ENCODE measurements at regions not wholly inside any gene's neighbourhood (a gene's known extent, or its start where the extent isn't known, plus 50 kb on each side); places are given as distances from the start of the nearest gene placed in this dataset.
"Not testable (repeated sequence)": the region's sequence is repeated elsewhere in the genome, so short reads cannot be mapped to it uniquely, and the experiment has no call there.

DNA sequence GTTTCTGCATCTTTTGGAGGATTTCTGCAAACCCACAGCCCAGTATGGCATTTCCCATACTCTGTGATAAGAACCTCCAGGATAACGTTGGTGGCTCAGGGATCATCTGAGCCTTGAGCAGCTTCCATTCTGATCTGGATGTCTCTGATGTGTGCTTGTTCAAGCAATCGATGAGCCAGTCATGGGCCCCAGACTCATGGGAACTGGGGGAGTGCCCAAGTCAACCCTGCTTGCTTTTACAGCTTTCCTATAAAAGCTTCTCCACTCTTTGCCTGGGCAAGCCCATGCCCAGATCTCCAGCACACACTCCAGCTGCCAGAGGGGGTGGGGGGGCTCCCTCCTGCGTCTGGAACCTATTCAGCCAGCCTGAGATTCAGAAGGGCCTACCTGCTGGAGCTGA is 207.6 kb upstream of the PLGLB2 start:
- not testable (repeated sequence) for DNase-seq (ENCODE audit: low spot score)

DNA sequence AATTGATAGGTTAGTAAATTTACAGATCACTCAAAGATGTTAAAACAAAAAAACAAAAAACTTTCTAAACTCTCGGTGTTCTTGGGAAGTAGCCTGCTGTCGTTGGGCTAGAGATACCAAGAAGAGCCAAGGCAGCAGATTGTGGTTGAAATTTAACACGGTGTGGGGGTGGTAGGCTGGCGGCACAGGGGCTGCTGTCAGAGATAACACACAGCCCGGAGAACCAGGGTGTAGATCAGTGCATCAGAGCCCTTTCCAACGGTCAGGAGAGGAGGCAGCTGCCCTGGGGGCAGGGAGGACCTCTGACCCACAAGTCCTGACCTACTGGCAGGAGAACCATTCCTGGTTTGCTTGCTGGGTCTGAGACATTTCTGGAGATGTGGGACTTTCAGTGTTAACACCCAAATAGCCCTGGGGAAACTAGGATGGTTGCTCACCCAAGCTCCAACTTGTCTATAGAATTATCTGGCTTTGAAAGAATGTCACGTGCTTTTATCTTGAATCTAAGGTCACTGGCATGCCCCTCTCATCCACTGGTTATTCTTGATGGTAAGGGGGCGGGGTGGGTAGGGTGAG is 205.2 kb upstream of the PLGLB2 start:
- DNase-seq (ENCODE audit: low spot score): not testable (repeated sequence)

DNA sequence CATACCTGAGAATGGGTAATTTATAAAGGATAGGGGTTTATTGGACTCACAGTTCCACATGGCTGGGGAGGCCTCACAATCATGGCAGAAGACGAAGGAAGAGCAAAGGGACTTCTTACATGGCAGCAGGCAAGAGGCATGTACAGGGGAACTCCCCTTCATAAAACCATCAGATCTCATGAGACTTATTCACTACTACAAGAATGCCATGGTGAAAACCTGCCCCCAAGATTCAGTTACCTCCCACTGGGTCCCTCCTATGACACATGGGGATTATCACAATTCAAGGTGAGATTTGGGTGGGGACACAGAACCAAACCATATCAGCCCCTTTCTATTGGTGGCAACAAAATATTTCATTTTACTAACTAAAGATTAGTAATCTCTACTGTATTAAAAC is 204.1 kb upstream of the PLGLB2 start:
- not testable (repeated sequence) for DNase-seq (ENCODE audit: low spot score)

DNA sequence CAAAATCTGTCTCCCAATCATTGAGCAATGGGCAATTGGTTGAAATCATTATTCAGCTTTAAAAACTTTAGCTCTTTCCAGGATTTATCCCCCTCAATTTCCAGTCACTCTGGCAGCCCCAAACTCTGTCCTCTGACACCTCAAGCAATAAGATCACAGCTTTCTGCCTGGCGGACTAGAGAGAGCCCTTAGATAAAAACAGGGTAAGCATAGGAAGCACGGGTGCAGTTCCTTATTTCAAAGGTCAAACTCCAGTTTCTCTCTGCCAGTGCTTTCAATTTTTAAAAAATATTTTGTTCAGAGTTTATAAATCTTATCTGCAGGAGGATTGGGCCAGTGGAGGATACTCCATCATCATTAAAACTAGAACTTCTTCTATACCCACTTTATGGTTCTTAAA is 200.8 kb upstream of the PLGLB2 start:
- not testable (repeated sequence) for DNase-seq (ENCODE audit: low spot score)

DNA sequence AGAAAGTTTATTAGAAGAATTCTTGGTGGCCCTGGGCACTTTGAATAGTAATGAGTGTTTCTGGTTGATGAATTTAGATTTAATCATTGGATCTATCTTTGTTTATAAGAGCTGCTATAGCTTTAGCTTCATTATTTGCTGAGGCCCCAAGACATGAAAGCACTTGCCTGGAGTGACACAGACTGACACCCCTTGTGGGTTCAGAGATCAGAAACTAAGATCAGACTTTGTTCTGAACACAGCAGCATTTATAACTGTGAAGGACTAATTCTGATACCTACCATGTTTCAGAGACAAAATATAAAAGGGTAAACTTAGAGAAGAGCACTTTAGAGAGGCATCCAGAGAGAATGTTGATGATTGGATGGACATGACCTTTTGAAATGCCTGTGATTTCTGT is 199.9 kb upstream of the PLGLB2 start:
- DNase-seq (ENCODE audit: low spot score): not testable (repeated sequence)

DNA sequence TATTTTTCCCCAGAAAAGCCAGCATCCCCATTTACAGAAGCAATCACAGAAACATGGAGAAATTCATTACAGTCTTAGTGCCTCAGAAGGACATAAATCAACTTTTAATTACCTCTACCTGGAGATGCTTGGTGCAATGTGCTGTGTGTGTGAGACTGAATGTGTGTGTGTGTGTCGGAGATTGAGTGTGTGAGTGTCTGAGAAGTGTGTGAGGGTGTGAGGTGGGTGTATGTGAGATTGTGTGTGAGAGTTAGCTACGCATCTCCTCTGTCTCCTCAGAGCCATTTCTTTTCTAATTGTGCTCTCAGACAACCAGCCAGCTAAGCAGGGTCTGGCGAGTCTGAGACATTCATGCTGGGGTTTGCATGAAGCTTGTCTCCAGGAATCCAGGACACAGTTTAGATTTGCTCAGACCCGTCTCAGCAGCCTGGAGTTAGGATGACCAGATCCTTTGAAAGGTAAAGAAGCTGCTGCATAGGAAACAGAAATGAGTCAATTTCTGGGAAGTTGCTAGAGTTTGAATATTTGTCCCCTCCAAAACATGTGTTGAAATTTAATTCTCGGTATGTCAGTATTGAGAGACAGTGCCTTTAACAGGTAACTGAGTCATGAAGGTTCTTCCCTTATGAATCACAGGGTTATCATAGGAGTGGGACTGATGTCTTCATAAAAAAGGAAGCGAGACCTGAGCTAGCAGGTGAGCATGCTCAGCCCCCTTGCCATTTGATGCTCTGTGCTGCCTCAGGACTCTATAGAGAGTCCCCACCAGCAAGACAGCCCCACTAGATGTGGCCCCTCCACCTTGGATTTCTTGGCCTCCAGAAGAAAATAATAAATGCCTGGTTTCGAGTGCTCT is 199.0 kb upstream of the PLGLB2 start:
- not testable (repeated sequence) for DNase-seq (ENCODE audit: low spot score)

DNA sequence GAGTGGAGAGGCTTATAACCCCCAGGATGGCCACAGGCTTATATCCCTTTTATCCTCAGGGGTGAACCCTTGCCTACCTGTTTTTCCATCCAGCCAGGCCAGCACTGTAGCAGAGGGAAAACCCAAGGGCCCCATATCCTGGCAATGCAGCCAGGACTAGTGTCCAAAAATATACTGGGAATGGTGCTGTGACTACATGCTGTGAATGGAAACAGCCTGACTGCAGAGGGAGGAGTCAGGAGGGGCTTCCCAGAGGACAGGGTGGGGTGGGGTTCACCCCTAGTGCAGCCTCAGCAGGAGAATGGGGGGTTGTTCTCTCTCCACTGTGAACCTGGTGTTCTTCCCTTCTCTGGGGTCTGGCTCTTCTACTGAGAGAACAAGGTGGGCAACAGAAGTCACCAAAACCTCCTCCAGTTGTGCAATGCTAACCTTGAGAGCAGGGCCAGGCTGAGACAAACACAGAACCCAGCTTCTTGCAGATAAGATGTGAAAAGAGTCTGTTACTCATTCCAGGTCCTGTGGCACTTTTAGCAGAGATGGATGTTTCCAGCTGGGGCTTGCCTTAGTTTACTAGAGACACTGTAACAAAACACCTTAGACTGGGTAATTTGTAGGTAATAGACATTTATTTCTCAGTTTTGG is 198.2 kb upstream of the PLGLB2 start:
- DNase-seq (ENCODE audit: low spot score): not testable (repeated sequence)

DNA sequence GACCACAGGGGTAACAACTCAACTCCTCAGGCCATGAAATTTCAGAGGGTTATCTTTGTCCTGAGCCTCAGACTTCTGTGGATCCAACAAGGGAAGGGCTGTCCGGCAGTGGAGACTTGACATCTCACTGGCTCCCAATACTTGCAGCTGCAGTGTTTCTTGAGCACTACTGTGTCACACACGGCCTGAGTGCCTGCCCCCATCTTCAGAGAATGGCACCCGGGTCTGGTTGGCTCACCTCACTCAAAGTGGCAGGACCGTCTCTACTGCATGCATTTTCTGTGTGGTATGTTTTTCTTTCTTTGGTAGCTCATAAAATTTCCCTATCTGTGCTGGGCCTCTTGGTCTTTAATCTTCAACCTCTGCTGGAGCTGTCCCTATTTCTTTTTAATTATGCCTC is 193.2 kb upstream of the PLGLB2 start:
- DNase-seq (ENCODE audit: low spot score): not testable (repeated sequence)

DNA sequence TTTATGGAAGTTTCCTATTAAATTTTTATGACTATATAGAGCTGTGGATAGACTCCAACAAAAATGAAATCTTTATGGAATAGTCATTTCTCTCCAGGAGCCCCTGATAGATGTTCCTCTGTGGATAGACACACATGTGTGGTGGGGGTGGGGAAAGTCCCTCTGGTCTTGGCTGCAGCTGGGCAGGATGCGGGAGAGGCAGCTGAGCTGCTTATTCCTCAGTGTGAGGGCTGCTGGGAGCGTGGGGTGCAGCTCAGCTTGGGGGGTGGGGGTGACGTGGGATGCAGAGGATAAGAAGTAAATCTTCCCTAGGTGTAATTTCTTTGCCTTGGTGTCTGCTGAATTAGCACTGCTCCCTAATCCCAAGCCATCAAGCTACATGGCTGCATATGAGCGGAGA is 192.8 kb upstream of the PLGLB2 start:
- DNase-seq (ENCODE audit: low spot score): not testable (repeated sequence)

DNA sequence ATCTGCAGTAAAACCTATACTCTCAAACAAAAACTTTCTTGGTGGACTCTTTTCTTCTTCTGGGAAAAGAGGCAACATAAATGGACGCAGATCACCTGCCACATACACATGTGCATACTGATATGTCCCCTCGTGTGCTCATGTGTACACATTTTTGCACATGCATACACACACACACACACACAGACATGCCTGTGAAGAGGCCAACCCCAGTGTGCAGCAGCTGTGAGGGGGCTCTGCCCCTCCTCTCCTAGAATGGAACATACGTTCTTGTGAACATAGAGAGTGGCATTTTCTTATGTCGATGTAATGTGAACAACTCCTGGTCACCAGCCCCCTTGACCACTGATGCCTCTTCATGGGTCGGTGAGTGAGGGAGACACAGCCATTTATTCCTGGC is 188.9 kb upstream of the PLGLB2 start:
- not testable (repeated sequence) for DNase-seq (ENCODE audit: low spot score)

DNA sequence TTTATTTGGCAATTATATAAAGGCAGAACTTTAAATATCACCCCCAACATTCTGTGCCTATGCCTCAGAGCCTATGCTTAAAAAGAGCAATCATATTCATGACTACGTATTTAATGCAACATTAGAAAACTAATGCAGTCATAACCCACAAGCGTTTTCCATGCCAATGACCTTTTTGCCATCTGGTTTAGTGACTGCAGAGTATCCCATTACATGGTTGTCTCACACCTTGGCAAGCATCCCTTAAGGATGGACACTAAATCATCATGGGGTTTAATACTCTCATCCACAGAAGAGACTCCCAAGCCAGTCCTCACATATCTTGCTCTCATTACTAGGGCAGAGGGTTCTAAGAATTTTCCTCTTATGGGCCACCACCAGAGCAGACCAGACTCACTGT is 188.2 kb upstream of the PLGLB2 start:
- not testable (repeated sequence) for DNase-seq (ENCODE audit: low spot score)

DNA sequence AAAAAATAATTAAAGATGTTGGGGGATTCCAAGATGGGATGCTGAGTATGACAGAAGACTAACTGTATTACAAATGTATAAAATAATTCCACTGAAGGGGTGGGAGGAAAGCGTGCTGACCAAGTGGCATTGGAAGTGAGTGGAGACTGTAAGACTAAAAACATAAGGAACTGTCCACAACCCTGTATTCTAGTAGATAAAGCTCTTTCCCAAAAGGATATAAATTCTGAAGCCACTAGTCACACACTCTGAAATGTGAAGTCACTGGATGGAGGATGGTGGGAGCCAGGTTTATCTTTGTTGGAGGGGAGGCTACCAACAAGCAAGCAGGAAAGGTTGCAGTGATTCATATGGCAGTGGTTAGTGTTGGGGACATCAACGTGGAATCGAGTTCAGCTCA is 182.8 kb upstream of the PLGLB2 start:
- not testable (repeated sequence) for DNase-seq (ENCODE audit: low spot score)

DNA sequence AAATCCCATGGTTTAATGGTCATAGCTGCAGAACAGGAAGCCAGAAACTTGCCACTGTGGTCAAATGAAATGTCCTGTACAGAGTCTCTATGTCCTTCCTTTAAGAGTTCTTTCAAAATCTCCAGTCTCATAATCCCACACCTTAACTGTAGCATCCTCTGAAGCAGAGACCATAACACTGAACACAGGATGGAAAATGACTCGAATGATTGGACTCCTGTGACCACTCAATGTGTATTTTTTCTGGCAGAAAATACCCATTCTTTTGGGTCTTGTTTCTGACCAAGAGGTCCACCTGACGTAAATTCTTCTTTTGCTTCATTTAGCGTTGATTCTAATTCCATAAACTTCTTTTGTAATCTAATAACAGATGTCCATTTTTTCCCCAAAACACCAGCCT is 181.4 kb upstream of the PLGLB2 start:
- DNase-seq (ENCODE audit: low spot score): not testable (repeated sequence)

DNA sequence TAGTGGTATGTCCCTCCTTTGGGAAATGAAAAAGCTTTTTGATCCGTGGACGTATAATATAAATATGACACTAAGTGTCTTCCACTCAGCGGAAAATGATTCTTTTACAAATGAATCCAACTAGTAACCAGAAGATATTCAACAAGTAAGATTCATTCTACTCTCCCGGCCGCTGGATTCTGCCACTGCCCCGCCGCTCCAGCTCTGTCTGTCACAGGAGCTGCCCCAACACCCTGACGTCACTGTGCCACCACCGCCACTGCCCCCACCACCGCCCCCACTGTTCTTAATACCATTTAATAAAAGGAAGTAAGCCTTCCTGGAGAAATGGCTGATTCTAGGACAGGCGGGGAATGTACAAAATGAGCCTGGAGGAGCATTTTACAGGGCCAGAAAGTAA is 180.8 kb upstream of the PLGLB2 start:
- DNase-seq (ENCODE audit: low spot score): not testable (repeated sequence)

DNA sequence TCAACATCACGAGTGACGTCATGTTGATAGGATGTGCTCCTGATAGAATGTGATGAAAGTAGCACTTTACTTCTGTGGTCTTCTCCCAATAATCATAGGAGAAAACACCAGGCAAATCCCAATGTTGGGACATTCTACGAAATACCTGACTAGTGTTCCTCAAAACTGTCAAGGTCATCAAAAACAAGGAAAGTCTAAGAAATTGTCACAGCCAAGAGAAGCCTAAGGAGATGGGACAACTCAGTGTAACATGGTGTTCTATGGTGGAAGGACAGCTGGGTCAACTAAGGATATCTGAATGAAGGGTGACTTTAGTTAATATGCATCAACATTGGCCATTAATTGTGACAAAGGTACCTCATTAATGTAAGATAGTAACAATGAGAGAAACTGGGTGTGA is 180.0 kb upstream of the PLGLB2 start:
- DNase-seq (ENCODE audit: low spot score): not testable (repeated sequence)

DNA sequence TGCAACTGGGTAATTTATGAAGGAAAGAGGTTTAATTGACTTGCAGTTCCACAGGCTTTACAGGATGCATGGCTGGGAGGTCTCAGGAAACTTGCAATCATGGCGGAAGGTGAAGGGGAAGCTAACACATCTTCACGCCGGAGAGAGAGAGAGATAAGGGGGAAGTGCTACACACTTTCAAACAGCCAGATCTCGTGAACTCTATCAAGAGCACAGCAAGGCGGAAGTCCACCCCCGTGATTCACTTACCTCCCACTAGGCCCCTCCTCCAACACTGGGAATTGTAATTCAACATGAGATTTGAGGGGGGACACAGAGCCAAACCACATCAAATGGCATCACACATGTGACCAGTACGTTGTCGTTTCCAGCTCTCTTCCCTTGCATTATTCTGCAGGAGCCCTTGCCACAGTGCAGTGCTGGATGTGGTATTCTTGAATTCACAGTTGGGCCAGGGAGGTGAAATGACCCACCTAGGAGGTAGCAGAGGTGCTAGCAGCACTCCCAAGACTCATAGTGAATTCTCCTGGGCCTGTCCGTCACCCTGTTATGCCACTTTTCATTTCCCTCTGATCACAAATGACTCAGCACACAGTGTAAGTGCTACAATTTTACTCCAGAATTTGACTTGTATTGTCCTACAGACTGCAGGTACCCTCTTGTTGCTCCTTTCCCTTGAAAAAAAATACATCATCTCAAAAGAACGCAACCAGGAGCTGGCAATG is 179.2 kb upstream of the PLGLB2 start:
- DNase-seq (ENCODE audit: low spot score): not testable (repeated sequence)

DNA sequence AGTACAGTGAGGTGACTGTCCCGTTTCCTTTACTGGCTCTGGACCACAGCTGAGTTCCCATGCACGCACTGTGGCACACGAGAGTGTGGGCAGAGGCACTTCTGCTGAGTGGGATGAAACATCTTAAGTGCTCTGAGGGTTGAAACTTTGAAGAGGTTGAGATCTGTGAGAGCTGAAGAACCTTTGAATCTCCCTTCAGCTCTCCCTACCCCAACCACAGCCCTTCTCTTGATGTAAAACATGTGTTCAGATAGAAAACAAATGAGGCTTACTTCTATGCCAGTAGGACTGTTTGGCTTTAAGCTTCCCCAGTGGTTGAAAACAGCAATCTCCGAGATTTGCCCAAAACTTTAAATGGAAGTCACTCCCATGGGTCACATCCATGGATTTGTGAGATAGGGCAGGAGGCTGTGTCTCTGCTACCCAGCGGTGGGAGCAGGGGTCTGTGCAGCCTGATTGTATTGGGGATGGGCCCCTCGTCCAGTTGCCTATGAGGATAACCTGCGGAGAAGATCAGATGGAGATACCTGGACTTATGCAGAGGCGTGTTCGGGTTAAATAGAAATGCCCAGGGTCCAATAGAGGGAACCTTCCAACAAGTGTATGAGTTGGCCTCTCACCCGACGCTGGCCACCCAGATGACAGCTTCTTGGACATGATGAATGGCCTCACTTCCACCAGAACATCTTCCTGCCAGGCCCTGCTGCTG is 178.0 kb upstream of the PLGLB2 start:
- not testable (repeated sequence) for DNase-seq (ENCODE audit: low spot score)

DNA sequence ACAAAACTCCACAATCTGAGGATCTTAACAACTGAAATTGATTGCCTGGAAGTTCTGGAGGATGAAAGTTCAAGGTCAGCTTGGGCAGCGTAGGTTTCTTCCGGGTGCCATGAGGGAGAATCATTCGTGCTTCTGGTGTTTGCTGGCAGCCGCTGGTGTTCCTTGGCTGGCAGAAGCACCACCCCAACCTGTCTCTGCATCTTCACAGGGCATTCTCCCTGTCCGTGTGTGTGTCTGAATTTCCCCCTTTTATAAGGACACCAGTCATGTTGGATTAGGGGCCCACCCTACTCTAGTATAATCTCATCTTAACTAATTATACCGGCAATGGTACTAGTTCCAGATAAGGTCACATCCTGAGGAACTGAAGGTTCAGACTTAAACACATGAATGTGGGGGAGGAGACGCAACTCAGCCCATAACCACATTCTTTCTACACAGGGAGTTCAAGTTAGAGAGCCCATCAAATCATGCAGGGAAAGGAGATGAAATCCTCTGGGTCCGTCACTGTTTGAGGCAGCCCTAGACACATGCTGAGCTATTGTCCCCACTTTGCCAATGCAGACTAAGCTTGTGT is 175.9 kb upstream of the PLGLB2 start:
- DNase-seq (ENCODE audit: low spot score): not testable (repeated sequence)

DNA sequence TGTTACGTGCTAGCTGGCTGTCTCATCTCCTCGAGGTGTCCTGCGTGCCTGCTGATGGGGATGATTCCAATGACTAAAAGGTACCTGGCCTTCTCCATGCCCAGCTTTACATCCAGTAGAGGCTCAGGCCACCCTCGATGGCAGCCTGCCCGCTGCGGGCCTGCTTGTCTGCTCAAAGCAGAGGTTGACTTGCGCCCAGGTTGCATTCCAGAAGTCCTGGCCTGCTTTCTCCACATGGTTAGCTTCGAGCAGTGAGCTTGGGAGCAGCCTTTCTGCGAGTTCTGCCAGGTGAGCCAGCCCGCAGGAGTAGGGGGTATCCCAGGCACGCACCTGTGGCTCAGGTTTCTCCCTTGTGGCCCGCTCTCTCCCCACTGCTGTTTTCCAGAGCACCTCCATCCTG is 175.0 kb upstream of the PLGLB2 start:
- not testable (repeated sequence) for DNase-seq (ENCODE audit: low spot score)

DNA sequence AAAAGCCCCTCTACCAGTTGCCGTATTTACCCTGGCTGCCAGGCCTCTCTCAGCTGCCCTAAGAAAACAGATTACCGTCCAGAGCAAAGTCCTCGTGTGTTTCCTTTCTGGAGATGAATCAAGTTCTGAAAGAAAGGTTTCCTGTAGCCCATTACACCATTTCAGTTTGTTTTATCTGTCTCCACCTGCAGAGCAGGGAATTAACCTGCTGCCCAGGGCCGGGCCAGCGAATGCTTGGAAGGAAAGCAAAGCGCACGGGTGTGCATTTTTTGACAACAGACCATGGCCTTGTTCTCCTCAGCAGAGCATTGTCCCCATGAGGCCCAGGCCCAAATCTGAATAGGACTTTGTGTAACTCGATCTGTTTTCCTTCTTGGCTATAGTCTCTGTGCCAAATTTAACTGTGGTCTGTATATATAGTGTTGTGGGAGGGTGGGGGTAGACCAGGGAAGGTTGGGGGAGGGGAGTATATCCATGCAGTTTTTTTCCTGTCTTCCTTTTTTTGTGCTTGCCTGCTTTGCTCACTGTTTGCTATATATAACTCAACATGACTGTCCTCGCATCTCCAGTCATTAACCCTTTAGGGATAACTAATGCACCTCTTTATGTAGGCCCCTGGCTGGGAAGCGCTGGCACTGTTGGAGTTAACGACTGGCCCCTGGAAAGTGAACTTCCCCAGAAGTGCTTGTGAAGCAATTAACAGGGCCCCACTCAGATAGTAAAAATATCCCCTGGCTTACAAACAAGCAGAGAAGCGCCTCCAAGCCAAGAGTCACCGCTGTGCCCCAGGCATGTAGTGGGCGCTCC is 174.3 kb upstream of the PLGLB2 start:
- DNase-seq (ENCODE audit: low spot score): not testable (repeated sequence)

All from LoVo (cell line).